ENCODE measurements at regions not wholly inside any gene's neighbourhood (a gene's known extent, or its start where the extent isn't known, plus 50 kb on each side); places are given as distances from the start of the nearest gene placed in this dataset.
A peak's percentile ranks its signal among the peaks of the same experiment; 100 is the strongest.

DNA sequence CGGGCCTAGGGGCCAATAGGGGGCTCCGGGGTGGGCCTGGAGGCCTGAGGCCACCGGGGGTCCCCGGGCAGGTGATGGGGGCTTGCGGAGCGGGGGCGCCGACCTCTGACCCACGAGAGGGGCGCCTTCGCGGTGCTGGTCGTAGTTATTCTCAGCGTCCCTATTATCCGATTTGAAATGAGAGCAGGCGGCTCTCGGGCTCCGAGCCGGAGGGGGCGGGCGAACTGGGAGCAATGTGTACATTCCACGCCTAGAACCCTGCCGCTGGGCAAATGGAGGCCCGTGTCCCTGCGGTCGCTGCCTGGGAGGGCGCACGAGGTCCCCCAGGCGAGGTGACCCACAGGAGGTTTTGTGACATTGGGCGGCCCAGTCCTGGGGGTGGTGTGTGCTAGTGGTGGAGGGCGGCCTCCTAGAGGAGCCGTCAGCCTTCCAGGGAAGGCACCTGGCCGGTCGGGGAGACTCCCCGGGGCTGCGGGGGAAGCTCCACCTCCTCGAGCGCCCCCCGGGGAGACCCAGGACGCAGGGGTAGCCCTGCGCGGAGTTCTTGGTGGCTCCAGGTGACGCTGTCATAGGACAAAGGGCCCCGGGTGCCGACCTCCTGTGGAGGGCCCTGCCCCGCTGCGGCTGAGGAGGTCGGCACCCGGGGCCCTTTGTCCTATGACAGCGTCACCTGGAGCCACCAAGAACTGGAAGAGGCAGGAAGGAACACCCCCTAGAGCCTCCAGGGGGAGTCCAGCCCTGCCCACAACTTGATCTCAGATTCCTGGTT lies 102.6 kb upstream of the PRKX start (continued):
- TF ChIP-seq POLR3A (IDR thresholded peaks at IDR 0.05; ENCODE audit: borderline replicate concordance, extremely low read depth, insufficient read depth, insufficient read length): no peak
- peak in 1 of 2 experiments; percentile 17; a peak in 1 of 4 replicates for TF ChIP-seq HDAC1 (IDR thresholded peaks at IDR 0.05)
- peak; percentile 5 for TF ChIP-seq CCNT2 (IDR thresholded peaks at IDR 0.05; ENCODE audit: borderline replicate concordance, extremely low read depth, insufficient read length, low read depth, low read length)
- TF ChIP-seq NR2F6 (CRISPR knock-in tag; IDR thresholded peaks at IDR 0.05): no peak
- no peak for TF ChIP-seq TGIF2 (CRISPR knock-in tag; IDR thresholded peaks at IDR 0.05)
- TF ChIP-seq TEAD2 (tag; IDR thresholded peaks at IDR 0.05): no peak
- 0 out of 2 replicates have a peak, but pooled peaks have one; percentile 8 for TF ChIP-seq ETV1 (tag; conservative IDR thresholded peaks at IDR 0.05; ENCODE audit: low read depth)
- no peak for TF ChIP-seq ZNF146 (CRISPR knock-in tag; IDR thresholded peaks at IDR 0.05; ENCODE audit: unreplicated experiment)
- no peak for TF ChIP-seq ZNF707 (CRISPR knock-in tag; conservative IDR thresholded peaks at IDR 0.05)
- TF ChIP-seq PHF20 (IDR thresholded peaks at IDR 0.05; ENCODE audit: partially characterized antibody): no peak
- TF ChIP-seq, protein P1, sequence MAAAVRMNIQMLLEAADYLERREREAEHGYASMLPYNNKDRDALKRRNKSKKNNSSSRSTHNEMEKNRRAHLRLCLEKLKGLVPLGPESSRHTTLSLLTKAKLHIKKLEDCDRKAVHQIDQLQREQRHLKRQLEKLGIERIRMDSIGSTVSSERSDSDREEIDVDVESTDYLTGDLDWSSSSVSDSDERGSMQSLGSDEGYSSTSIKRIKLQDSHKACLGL (CRISPR knock-in tag; IDR thresholded peaks at IDR 0.05; ENCODE audit: borderline replicate concordance, poor library complexity, severe bottlenecking): no peak
- no peak for TF ChIP-seq CEBPB (tag; IDR thresholded peaks at IDR 0.05)
- no peak for TF ChIP-seq HNRNPL (IDR thresholded peaks at IDR 0.05; ENCODE audit: low read depth, low read length)
- no peak for TF ChIP-seq ZNF780A (CRISPR knock-in tag; IDR thresholded peaks at IDR 0.05)
- TF ChIP-seq RFX7 (CRISPR knock-in tag; IDR thresholded peaks at IDR 0.05): no peak
- TF ChIP-seq RHOXF2B (CRISPR knock-in tag; conservative IDR thresholded peaks at IDR 0.05): no peak
- no peak for TF ChIP-seq SREBF1 (IDR thresholded peaks at IDR 0.05; ENCODE audit: borderline replicate concordance, low read depth, low read length)
- no peak for TF ChIP-seq HLTF (IDR thresholded peaks at IDR 0.05)
- no peak for TF ChIP-seq HDAC8 (tag; IDR thresholded peaks at IDR 0.05)
- TF ChIP-seq, protein P2, sequence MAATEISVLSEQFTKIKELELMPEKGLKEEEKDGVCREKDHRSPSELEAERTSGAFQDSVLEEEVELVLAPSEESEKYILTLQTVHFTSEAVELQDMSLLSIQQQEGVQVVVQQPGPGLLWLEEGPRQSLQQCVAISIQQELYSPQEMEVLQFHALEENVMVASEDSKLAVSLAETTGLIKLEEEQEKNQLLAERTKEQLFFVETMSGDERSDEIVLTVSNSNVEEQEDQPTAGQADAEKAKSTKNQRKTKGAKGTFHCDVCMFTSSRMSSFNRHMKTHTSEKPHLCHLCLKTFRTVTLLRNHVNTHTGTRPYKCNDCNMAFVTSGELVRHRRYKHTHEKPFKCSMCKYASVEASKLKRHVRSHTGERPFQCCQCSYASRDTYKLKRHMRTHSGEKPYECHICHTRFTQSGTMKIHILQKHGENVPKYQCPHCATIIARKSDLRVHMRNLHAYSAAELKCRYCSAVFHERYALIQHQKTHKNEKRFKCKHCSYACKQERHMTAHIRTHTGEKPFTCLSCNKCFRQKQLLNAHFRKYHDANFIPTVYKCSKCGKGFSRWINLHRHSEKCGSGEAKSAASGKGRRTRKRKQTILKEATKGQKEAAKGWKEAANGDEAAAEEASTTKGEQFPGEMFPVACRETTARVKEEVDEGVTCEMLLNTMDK (IDR thresholded peaks at IDR 0.05; ENCODE audit: borderline replicate concordance, insufficient read depth, low read depth, low read length, poor library complexity, severe bottlenecking): peak; percentile 72
